A549 (cell line): ENCODE measurements at regions not wholly inside any gene's neighbourhood (a gene's known extent, or its start where the extent isn't known, plus 50 kb on each side); places are given as distances from the start of the nearest gene placed in this dataset.

Source experiments
- ATAC-seq, 2 experiments: fragments of 200-7000 bp in 1 of 2; fragments of >200 bp in 1 of 2; cut with Nextera tagmentation in 1 of 2; cut with Tn5 transposase in 1 of 2; 3 replicates each; pipeline versions ENCODE4 v1.8.0 to v1.9.1; 2018 to 2020; ENCODE audit warnings: mild to moderate bottlenecking in 1 of 2, moderate library complexity in 1 of 2
- CTCF ChIA-PET: fragments of 300-600 bp; sonication (Branson Sonifier 250); formaldehyde crosslinking; extraction: SDS; loops from one replicate; lab custom pipeline; 2021; ENCODE audit warnings: antibody characterized with exemption, inconsistent platforms; lab: Yijun Ruan, JAX
- POLR2A ChIA-PET: fragments of 350-600 bp; formaldehyde crosslinking; extraction: SDS; loops from one replicate; lab custom pipeline; 2021; ENCODE audit warnings: antibody characterized with exemption, inconsistent platforms; lab: Yijun Ruan, JAX
- DNase-seq, 2 experiments: peaks; one replicate each; pipeline versions ENCODE4 v3.0.0 to v3.0.0-alpha.2; 2011 to 2016; ENCODE audit warnings: low read depth in 1 of 2, low spot score in 1 of 2
- FAIRE-seq: peaks from 2 replicates; lab custom pipeline; 2011; peaks lifted over from hg19 to GRCh38; lab: Jason Lieb, UNC
- H3K27ac ChIP-seq, 2 experiments: fragments of >200 bp; sonication (Bioruptor Twin); formaldehyde crosslinking; 3 replicates each; pipeline ENCODE4 v1.5.1; 2016 to 2017
- H3K4me1 ChIP-seq: fragments of >200 bp; sonication (Bioruptor Twin); formaldehyde crosslinking; 3 replicates; pipeline ENCODE4 v1.6.1; 2016
- H3K4me2 ChIP-seq: fragments of >200 bp; sonication (Bioruptor Twin); formaldehyde crosslinking; 3 replicates; pipeline ENCODE4 v1.6.1; 2016
- H3K4me3 ChIP-seq: fragments of >200 bp; sonication (Bioruptor Twin); formaldehyde crosslinking; 3 replicates; pipeline ENCODE4 v1.5.1; 2016
- H3K9me3 ChIP-seq: fragments of >200 bp; sonication (Bioruptor Twin); formaldehyde crosslinking; 3 replicates; pipeline ENCODE4 v1.6.1; 2016
- CEBPB ChIP-seq, 2 experiments: fragments of >200 bp in 1 of 2; sonication (Bioruptor Twin) in 1 of 2; formaldehyde crosslinking in 1 of 2; IDR thresholded peaks; 2 replicates each; pipeline ENCODE4 v1.6.1; 2012 to 2016
- CHD4 ChIP-seq: fragments of 200-600 bp; sonication (generic); IDR thresholded peaks from 2 replicates; pipeline ENCODE4 v1.6.1; 2016; ENCODE audit warnings: antibody characterized with exemption, mild to moderate bottlenecking, borderline replicate concordance
- EHF ChIP-seq: fragments of 250-450 bp; sonication (Bioruptor Pico); IDR thresholded peaks from 2 replicates; pipeline ENCODE4 v1.5.0; 2020; ENCODE audit warnings: mild to moderate bottlenecking
- EHMT2 ChIP-seq: fragments of 200-600 bp; sonication (generic); IDR thresholded peaks from 2 replicates; pipeline ENCODE4 v1.6.1; 2016; ENCODE audit warnings: antibody characterized with exemption, low read depth, mild to moderate bottlenecking, moderate library complexity
- FOSL2 ChIP-seq, 2 experiments: fragments of 450-650 bp in 1 of 2; fragments of >200 bp in 1 of 2; sonication (Bioruptor Twin) in 1 of 2; formaldehyde crosslinking; IDR thresholded peaks; 2 replicates each; pipeline versions ENCODE4 v1.5.0 to v1.6.1; 2016 to 2020; ENCODE audit warnings: mild to moderate bottlenecking in 1 of 2, moderate library complexity in 1 of 2
- FOXS1 ChIP-seq: fragments of 250-450 bp; sonication (Bioruptor Pico); IDR thresholded peaks from 2 replicates; pipeline ENCODE4 v1.5.0; 2020; ENCODE audit warnings: mild to moderate bottlenecking, moderate library complexity
- HEYL ChIP-seq: fragments of 250-450 bp; sonication (Bioruptor Pico); IDR thresholded peaks from 2 replicates; pipeline ENCODE4 v1.8.0; 2021; ENCODE audit warnings: mild to moderate bottlenecking, moderate library complexity
- HOXA7 ChIP-seq: fragments of 250-450 bp; sonication (Bioruptor Pico); IDR thresholded peaks from 2 replicates; pipeline ENCODE4 v1.5.0; 2020; ENCODE audit warnings: mild to moderate bottlenecking, moderate library complexity
- HOXB13 ChIP-seq: fragments of 250-450 bp; sonication (Bioruptor Pico); IDR thresholded peaks from 2 replicates; pipeline ENCODE4 v1.5.0; 2020; ENCODE audit warnings: low read depth, mild to moderate bottlenecking, moderate library complexity
- HOXB5 ChIP-seq: fragments of 250-450 bp; sonication (Bioruptor Pico); IDR thresholded peaks from 2 replicates; pipeline ENCODE4 v1.5.0; 2020; ENCODE audit warnings: mild to moderate bottlenecking, moderate library complexity
- JUN ChIP-seq, 2 experiments: fragments of >200 bp; sonication (Bioruptor Twin); formaldehyde crosslinking; IDR thresholded peaks; 2 replicates in 1 of 2; 3 replicates in 1 of 2; pipeline ENCODE4 v1.6.1; 2016 to 2017
- KDM1A ChIP-seq: fragments of 200-600 bp; sonication (generic); IDR thresholded peaks from 2 replicates; pipeline ENCODE4 v1.6.1; 2016; ENCODE audit warnings: low read depth, mild to moderate bottlenecking
- KDM5A ChIP-seq: fragments of 200-600 bp; sonication (generic); IDR thresholded peaks from 2 replicates; pipeline ENCODE4 v1.6.1; 2016; ENCODE audit warnings: antibody characterized with exemption, mild to moderate bottlenecking
- MAZ ChIP-seq: fragments of 150-350 bp; IDR thresholded peaks from 2 replicates; pipeline ENCODE4 v1.6.1; 2014; ENCODE audit warnings: antibody characterized with exemption, low read depth, low read length, borderline replicate concordance
- NFE2L2 ChIP-seq: fragments of 150-350 bp; conservative IDR thresholded peaks from 2 replicates; pipeline ENCODE4 v1.6.1; 2014; ENCODE audit warnings: low read length
- NPAS2 ChIP-seq: fragments of 250-450 bp; sonication (Bioruptor Pico); IDR thresholded peaks from 2 replicates; pipeline ENCODE4 v1.8.0; 2022; ENCODE audit warnings: mild to moderate bottlenecking, moderate library complexity, borderline replicate concordance
- NR3C1 ChIP-seq: fragments of >200 bp; sonication (Bioruptor Twin); formaldehyde crosslinking; IDR thresholded peaks from 3 replicates; pipeline ENCODE4 v1.6.1; 2017
- RAD21 ChIP-seq, 2 experiments: fragments of >200 bp in 1 of 2; sonication (Bioruptor Twin) in 1 of 2; formaldehyde crosslinking in 1 of 2; IDR thresholded peaks in 1 of 2; conservative IDR thresholded peaks in 1 of 2; 2 replicates in 1 of 2; 3 replicates in 1 of 2; pipeline ENCODE4 v1.6.1; 2012 to 2018; ENCODE audit warnings: inconsistent platforms in 1 of 2
- RARB ChIP-seq: fragments of 250-450 bp; sonication (Bioruptor Pico); IDR thresholded peaks from 2 replicates; pipeline ENCODE4 v1.8.0; 2021; ENCODE audit warnings: mild to moderate bottlenecking, moderate library complexity
- SMC3 ChIP-seq: fragments of >200 bp; sonication (Bioruptor Twin); formaldehyde crosslinking; IDR thresholded peaks from 3 replicates; pipeline ENCODE4 v1.6.1; 2018; ENCODE audit warnings: inconsistent platforms
- TFCP2L1 ChIP-seq: fragments of 250-450 bp; sonication (Bioruptor Pico); IDR thresholded peaks from 2 replicates; pipeline ENCODE4 v1.5.0; 2021; ENCODE audit warnings: mild to moderate bottlenecking
- ZC3H11A ChIP-seq: fragments of 450-650 bp; IDR thresholded peaks from 2 replicates; pipeline ENCODE4 v1.6.1; 2014; ENCODE audit warnings: antibody characterized with exemption, mild to moderate bottlenecking
- WGBS: methylation state at CpG from one replicate; pipeline ENCODE4 v1.1.6; 2017; ENCODE audit errors: missing lambda C conversion rate; 5-methylcytosine and 5-hydroxymethylcytosine counted together
- TF ChIP-seq, protein P1 (sequence below): fragments of 450-650 bp; IDR thresholded peaks from 2 replicates; pipeline ENCODE4 v1.6.1; 2014; ENCODE audit warnings: antibody characterized with exemption
- TF ChIP-seq, protein P2 (sequence below): fragments of >200 bp; sonication (Bioruptor Twin); formaldehyde crosslinking; IDR thresholded peaks from 3 replicates; pipeline ENCODE4 v1.5.1; 2016

DNA sequence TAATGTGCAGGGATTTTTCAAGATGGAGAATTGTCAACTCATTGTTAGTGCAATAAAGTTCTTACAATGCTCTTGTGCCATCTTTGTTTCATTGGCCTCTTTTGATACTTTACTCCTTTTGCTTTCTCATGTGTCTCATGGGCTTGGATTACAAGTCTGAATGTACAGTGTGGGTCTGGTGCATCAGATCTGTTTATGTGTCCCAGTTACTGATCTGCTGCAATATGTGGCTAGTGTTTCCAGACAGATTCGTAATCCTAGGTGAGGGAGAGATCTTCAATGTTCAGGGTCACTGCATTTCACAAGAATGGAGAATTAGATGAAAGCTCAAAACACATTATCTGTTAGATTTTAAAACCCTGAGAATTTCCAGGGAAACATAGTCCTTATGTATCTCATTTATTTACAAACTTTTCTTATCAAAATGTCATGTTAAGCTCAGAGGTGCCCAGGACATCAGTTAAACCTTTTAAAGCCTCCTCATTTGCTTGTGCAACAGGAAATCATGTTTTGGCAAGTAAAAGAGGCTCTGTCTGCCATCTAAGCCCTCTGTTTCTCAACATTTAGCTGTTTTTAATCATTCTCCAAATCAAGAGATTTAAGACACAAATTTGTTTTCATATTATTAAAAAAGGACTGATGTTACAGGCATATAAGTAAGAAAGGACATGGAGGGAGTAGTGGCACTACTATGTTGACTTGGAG lies 108.1 kb downstream of the NUP35 start:
- ChIA-PET POLR2A (no interaction called here), CTCF (interaction anchor here (0.5 to 1.8 kb wide), 3 partner anchors 12 to 931 kb away, joined by 3 to 4 read pairs (median 3); no protein-coding TSS in a partner anchor)
- Histone ChIP-seq H3K9me3 (no peaks in the 10 kb centered on the region), H3K4me2 (no peak overlapping the region), H3K27ac (no peak overlapping the region), H3K4me1 (no peaks in the 10 kb centered on the region), H3K4me3 (no peak overlapping the region)
- TF ChIP-seq TFCP2L1 (CRISPR knock-in tag) = no peak
- TF ChIP-seq HOXA7 (CRISPR knock-in tag) = no peak
- TF ChIP-seq CHD4 = no peak
- TF ChIP-seq SMC3 = no peak
- no peak for TF ChIP-seq FOSL2 (IDR thresholded peaks at IDR 0.05)
- TF ChIP-seq FOSL2 (CRISPR knock-in tag; IDR thresholded peaks at IDR 0.05) = no peak
- no peak for TF ChIP-seq HOXB5
- TF ChIP-seq RARB = no peak
- FAIRE-seq (no peak), DNase-seq (no peak), ATAC-seq (no peak)
- 95% methylated on average over 1 of the region's 1 CpG for WGBS

DNA sequence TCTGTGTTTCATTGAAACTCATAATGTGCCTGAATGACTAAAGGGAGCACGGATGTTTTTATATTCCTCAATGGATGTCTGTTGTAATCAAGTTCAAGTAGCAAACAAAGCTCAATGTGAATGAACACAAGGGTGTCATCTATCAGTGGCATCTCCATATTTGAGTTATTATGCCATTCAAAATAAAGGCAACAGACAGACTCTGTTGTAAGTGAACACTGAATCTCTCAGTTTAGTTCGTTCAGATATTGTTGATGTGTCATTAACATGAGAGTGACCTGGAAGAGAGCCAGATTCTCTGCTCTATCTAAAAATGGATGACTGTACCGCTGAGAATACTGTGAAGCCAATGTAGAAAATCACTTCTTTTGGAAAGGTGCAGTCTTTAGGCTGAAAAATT lies 118.7 kb downstream of the NUP35 start:
- CTCF ChIA-PET = no interaction called here

DNA sequence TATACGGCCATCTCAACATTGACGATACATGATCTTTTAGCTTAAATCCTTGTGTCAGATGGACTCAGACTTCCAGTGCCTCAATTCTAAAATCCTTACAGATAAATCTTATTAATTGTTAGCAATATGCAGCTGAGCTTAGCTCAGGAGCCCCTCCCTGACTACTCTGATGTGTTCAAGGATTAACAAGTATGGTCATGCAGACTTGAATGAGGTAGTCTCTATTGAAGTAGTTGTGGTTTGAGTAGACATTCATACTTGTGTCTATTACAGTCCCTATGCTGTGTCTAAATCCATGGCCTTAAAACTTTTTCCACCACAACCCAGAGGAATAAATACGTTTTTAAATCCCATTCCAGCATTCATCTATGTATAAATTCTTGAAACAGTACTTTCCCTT lies 119.5 kb downstream of the NUP35 start:
- Histone ChIP-seq H3K4me3 (no peak overlapping the region), H3K4me1 (no peaks in the 10 kb centered on the region), H3K9me3 (no peaks in the 10 kb centered on the region), H3K4me2 (no peak overlapping the region), H3K27ac (no peak overlapping the region)
- POLR2A ChIA-PET = no interaction called here
- ATAC-seq (no peak), FAIRE-seq (no peak), DNase-seq (no peak)
- CTCF ChIA-PET = no interaction called here
- no peak for TF ChIP-seq KDM5A
- no peak for TF ChIP-seq MAZ
- TF ChIP-seq EHMT2 = no peak
- 81% methylated on average over 3 of the region's 3 CpGs for WGBS

More for the DNA sequence above, 118.7 kb downstream of the NUP35 start:
- Histone ChIP-seq H3K4me3 (no peak overlapping the region), H3K4me2 (no peak overlapping the region), H3K9me3 (no peaks in the 10 kb centered on the region), H3K27ac (no peak overlapping the region), H3K4me1 (no peaks in the 10 kb centered on the region)
- FAIRE-seq = no peak
- ATAC-seq = no peak; a peak in 1 of 6 replicates
- POLR2A ChIA-PET = no interaction called here
- no peak for DNase-seq
- TF ChIP-seq NR3C1 (no peak), JUN (IDR thresholded peaks at IDR 0.05) (no peak), CHD4 (no peak), HEYL (CRISPR knock-in tag) (no peak), FOXS1 (CRISPR knock-in tag) (no peak), CEBPB (IDR thresholded peaks at IDR 0.05) (no peak), EHF (CRISPR knock-in tag) (no peak), RAD21 (conservative IDR thresholded peaks at IDR 0.05 in 1 of 2, IDR thresholded peaks at IDR 0.05 in 1 of 2) (no peak), ZC3H11A (no peak), KDM1A (no peak), HOXB13 (CRISPR knock-in tag) (no peak), TFCP2L1 (CRISPR knock-in tag) (no peak), NPAS2 (CRISPR knock-in tag) (no peak), NFE2L2 (no peak)
- TF ChIP-seq, protein P1, sequence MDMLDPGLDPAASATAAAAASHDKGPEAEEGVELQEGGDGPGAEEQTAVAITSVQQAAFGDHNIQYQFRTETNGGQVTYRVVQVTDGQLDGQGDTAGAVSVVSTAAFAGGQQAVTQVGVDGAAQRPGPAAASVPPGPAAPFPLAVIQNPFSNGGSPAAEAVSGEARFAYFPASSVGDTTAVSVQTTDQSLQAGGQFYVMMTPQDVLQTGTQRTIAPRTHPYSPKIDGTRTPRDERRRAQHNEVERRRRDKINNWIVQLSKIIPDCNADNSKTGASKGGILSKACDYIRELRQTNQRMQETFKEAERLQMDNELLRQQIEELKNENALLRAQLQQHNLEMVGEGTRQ = no peak
- TF ChIP-seq, protein P2, sequence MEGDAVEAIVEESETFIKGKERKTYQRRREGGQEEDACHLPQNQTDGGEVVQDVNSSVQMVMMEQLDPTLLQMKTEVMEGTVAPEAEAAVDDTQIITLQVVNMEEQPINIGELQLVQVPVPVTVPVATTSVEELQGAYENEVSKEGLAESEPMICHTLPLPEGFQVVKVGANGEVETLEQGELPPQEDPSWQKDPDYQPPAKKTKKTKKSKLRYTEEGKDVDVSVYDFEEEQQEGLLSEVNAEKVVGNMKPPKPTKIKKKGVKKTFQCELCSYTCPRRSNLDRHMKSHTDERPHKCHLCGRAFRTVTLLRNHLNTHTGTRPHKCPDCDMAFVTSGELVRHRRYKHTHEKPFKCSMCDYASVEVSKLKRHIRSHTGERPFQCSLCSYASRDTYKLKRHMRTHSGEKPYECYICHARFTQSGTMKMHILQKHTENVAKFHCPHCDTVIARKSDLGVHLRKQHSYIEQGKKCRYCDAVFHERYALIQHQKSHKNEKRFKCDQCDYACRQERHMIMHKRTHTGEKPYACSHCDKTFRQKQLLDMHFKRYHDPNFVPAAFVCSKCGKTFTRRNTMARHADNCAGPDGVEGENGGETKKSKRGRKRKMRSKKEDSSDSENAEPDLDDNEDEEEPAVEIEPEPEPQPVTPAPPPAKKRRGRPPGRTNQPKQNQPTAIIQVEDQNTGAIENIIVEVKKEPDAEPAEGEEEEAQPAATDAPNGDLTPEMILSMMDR = no peak
- 35% methylated on average over 3 of the region's 3 CpGs for WGBS
